ENCODE measurements at regions not wholly inside any gene's neighbourhood (a gene's known extent, or its start where the extent isn't known, plus 50 kb on each side); places are given as distances from the start of the nearest gene placed in this dataset.

DNA sequence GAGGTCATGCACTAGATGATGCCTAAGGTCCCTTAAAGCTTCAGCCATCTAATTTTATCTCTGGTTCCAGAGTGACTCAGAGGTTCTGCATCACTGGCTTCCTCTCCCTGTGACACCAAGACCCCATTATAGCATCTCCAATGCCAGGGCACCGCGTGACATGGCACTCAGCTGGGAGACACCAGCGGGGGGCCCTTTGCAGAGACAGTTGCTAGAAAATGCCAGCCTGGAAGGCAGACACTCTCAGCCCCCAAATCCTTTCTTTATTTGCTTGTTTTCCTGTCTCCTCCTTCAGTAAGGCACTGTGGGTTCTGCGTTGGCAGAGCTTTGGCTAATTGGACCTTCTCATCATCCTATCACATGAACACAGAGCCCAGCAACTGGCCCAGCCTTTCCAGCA, 123.5 kb upstream of the VRK1 start:
- TF ChIP-seq, protein P1, sequence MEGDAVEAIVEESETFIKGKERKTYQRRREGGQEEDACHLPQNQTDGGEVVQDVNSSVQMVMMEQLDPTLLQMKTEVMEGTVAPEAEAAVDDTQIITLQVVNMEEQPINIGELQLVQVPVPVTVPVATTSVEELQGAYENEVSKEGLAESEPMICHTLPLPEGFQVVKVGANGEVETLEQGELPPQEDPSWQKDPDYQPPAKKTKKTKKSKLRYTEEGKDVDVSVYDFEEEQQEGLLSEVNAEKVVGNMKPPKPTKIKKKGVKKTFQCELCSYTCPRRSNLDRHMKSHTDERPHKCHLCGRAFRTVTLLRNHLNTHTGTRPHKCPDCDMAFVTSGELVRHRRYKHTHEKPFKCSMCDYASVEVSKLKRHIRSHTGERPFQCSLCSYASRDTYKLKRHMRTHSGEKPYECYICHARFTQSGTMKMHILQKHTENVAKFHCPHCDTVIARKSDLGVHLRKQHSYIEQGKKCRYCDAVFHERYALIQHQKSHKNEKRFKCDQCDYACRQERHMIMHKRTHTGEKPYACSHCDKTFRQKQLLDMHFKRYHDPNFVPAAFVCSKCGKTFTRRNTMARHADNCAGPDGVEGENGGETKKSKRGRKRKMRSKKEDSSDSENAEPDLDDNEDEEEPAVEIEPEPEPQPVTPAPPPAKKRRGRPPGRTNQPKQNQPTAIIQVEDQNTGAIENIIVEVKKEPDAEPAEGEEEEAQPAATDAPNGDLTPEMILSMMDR (conservative IDR thresholded peaks at IDR 0.05; ENCODE audit: low read length) = no peak
- TF ChIP-seq EZH2phosphoT487 (IDR thresholded peaks at IDR 0.05; ENCODE audit: borderline replicate concordance) = no peak
